MM.1S (cell line): ENCODE measurements at regions not wholly inside any gene's neighbourhood (a gene's known extent, or its start where the extent isn't known, plus 50 kb on each side); places are given as distances from the start of the nearest gene placed in this dataset.

Experiments
- CTCF ChIP-seq: fragments of 300-600 bp; sonication (generic); IDR thresholded peaks from 2 replicates; pipeline ENCODE4 v1.5.1; 2016; ENCODE audit warnings: antibody characterized with exemption, low read length, mixed read lengths
- EZH2 ChIP-seq: fragments of 300-600 bp; sonication (generic); optimal IDR thresholded peaks from 2 replicates; pipeline ENCODE3; 2017; ENCODE audit warnings: low read depth, mild to moderate bottlenecking, antibody characterized with exemption, low read length, mixed read lengths

GRCh38 chr16:73697336-73697735 is 599.3 kb upstream of the PSMD7 start:
- no peak for TF ChIP-seq CTCF
- no peak for TF ChIP-seq EZH2
